Activated T-helper 1 cell treated with Interleukin-2 at 50 U/mL for 16 hours (primary cell): ENCODE measurements at regions not wholly inside any gene's neighbourhood (a gene's known extent, or its start where the extent isn't known, plus 50 kb on each side); places are given as distances from the start of the nearest gene placed in this dataset.
"Not testable (repeated sequence)": the region's sequence is repeated elsewhere in the genome, so short reads cannot be mapped to it uniquely, and the experiment has no call there.

ENCODE experiments used
- DNase-seq: peaks from one replicate; pipeline ENCODE4 v3.0.0-alpha.2; 2020; ENCODE audit warnings: low read depth

GRCh38 chr7:16265863-16266458, 155.4 kb downstream of the CRPPA start:
- DNase-seq, result no peak

- DNase-seq, result no peak
Measured at GRCh38 chr7:16264823-16265804, 156.2 kb downstream of the CRPPA start.

- no peak for DNase-seq
Measured at GRCh38 chr7:16264036-16264819, 157.1 kb downstream of the CRPPA start.

GRCh38 chr7:16263377-16263776, 158.0 kb downstream of the CRPPA start:
- not testable (repeated sequence) for DNase-seq

GRCh38 chr7:16261654-16262053, 159.7 kb downstream of the CRPPA start:
- DNase-seq, result no peak

GRCh38 chr7:16261100-16261499, 160.2 kb downstream of the CRPPA start:
- no peak for DNase-seq

- DNase-seq, result no peak
Measured at GRCh38 chr7:16260236-16260728, 161.1 kb downstream of the CRPPA start.

- not testable (repeated sequence) for DNase-seq
Measured at GRCh38 chr7:16256419-16256818, 164.9 kb downstream of the CRPPA start.

GRCh38 chr7:16255952-16256351, 165.4 kb downstream of the CRPPA start:
- not testable (repeated sequence) for DNase-seq

- DNase-seq, result not testable (repeated sequence)
Measured at GRCh38 chr7:16250655-16251054, 170.7 kb downstream of the CRPPA start.

GRCh38 chr7:16249204-16249603, 172.1 kb downstream of the CRPPA start:
- DNase-seq, result not testable (repeated sequence)

GRCh38 chr7:16248556-16248955, 172.8 kb downstream of the CRPPA start:
- not testable (repeated sequence) for DNase-seq

- DNase-seq, result no peak
Measured at GRCh38 chr7:16244469-16244868, 176.9 kb downstream of the CRPPA start.

- DNase-seq, result no peak
Measured at GRCh38 chr7:16242920-16243319, 178.4 kb downstream of the CRPPA start.

GRCh38 chr7:16241017-16241416, 180.3 kb downstream of the CRPPA start:
- no peak for DNase-seq

GRCh38 chr7:16236381-16236780, 185.0 kb downstream of the CRPPA start:
- DNase-seq, result no peak

- no peak for DNase-seq
Measured at GRCh38 chr7:16235147-16236114, 185.9 kb downstream of the CRPPA start.

- no peak for DNase-seq
Measured at GRCh38 chr7:16234493-16235146, 186.7 kb downstream of the CRPPA start.

GRCh38 chr7:16233517-16233916, 187.8 kb downstream of the CRPPA start:
- no peak for DNase-seq

- DNase-seq, result no peak
Measured at GRCh38 chr7:16232273-16232672, 189.1 kb downstream of the CRPPA start.
